ENCODE measurements at regions not wholly inside any gene's neighbourhood (a gene's known extent, or its start where the extent isn't known, plus 50 kb on each side); places are given as distances from the start of the nearest gene placed in this dataset.

GRCh38 chr20:40617594-40617993, 71.4 kb downstream of the MAFB start:
- TF ChIP-seq POLR2A (IDR thresholded peaks at IDR 0.05) (no peak), CTCF (IDR thresholded peaks at IDR 0.05) (no peak), EP300 (IDR thresholded peaks at IDR 0.05) (no peak)

Measured in tibial nerve (tissue), 4 donors.